GM19463 (cell line): ENCODE measurements at regions not wholly inside any gene's neighbourhood (a gene's known extent, or its start where the extent isn't known, plus 50 kb on each side); places are given as distances from the start of the nearest gene placed in this dataset.

Experiments used
- ATAC-seq: cut with Tn5 transposase; IDR thresholded peaks from one replicate; pipeline ENCODE4 v1.9.1; 2021; ENCODE audit warnings: mild to moderate bottlenecking, moderate library complexity; ENCODE audit not compliant: unreplicated experiment

DNA sequence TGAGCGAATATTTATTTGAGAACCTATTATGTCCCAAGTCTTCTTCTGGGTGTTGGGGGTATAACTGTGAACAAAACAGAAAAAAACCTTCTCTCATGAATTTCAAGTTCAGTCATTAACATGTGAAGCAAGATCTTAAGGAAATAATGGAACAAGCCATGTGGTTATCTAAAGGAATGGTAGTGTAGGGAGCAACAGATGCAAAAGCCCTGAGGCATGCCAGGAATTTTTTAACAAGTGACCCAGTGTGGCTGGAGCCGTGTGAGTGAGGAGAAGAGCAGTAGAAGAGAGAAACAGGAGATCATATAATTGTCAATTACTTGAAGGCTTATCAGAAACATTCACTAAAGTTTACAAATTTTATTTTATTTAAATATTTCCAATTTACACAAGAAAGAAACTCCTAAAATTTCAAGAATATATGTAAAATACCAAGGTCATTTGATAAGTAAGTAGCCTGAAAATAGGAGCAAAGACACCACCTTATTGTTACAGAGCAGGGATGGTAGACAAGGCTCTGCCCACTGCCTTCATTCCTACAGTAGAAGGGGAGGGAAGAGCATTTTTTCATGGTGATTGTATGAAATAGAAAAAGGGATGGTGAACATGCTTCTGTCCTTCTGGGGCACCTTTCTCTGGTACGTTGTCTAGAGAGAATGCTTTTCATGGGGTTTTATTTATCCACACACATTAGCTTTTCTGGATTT lies 345.1 kb downstream of the PLOD2 start:
- ATAC-seq: no peak

GRCh38 chr3:145817870-145818483 lies 343.0 kb downstream of the PLOD2 start:
- peak; percentile 81 for ATAC-seq

DNA sequence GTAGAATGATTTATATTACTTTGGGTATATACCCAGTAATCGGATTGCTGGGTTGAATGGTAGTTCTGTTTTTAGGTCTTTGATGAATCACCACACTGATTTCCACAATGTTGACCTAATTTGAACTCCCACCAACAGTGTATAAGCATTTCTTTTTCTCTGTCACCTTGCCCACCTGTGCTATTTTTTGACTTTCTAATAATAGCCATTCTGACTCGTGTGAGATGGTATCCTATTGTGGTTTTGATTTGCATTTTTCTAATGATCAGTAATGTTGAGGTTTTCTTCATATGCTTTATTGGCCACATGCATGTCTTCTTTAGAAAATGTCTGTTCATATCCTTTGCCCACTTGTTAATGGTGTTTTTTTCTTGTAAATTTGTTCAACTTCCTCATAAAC lies 340.8 kb downstream of the PLOD2 start:
- no peak for ATAC-seq

DNA sequence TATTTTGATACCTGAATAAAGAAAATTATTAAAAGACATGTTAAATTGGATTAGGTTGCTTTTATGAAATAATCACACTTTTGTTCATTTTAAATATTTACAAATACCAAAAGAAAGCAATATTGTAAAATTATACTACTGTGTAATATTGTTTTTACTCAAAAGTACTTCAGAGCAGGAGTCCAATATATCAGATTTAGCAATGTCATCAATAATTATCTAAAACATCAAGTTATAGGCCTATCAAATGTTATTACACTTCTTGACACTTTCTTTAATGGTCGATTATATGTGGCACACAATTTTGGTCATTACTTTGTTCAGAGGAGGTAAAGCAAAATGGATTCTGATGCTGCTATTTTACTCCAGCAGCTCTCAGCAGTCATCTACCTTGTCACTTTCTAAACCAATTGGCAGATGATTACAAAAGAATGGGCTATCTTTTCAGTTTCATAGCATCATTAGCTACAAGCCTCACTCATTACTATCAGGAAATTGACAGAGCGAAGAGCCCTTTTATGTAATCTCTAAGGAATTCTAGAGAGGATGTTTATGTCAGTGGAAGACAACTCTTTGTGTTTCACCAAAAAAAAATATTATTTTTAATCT lies 318.6 kb downstream of the PLOD2 start:
- ATAC-seq: no peak

GRCh38 chr3:145843561-145843960 lies 317.4 kb downstream of the PLOD2 start:
- ATAC-seq: no peak

DNA sequence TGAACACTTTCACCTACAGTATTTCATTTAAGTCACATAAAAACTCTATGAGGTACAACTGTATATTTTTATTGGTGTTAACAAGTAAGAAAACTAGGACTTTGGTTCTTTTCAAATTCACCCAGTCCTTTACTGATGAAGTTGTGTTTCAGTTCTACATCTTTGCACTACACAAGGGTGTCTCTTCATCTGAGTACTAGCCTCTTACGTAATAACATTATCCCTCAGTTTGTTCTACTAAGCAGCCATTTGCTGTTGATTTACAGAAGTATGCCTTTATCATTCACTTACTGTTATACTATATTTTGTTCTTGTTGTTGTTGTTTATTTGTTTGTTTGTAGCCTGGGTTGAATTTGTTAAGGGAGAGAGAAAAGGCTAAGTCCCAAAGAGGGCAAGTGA lies 311.9 kb downstream of the PLOD2 start:
- no peak for ATAC-seq

- no peak for ATAC-seq
Observed at GRCh38 chr3:145854499-145854898, 306.5 kb downstream of the PLOD2 start.

DNA sequence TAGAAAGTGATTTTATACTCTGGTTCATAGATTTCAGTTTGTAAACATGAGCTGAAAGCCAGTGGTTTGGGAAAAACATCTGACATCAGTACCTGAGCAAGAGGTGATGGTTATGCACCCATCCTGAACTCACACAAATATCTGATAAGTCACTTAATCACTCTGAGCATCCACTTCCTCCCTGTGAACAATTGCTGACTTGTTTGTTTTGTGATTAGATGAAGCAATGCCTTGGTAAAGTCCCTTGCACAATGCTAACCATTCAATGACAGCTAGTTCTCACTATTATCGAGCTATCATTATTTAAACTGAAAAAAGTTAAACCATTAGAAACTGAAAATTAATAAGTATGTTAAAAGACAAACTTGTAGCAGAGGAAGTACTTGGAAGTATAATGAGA lies 303.0 kb downstream of the PLOD2 start:
- peak; percentile 76 for ATAC-seq

- ATAC-seq: no peak
Observed at GRCh38 chr3:145864336-145864735, 296.6 kb downstream of the PLOD2 start.

DNA sequence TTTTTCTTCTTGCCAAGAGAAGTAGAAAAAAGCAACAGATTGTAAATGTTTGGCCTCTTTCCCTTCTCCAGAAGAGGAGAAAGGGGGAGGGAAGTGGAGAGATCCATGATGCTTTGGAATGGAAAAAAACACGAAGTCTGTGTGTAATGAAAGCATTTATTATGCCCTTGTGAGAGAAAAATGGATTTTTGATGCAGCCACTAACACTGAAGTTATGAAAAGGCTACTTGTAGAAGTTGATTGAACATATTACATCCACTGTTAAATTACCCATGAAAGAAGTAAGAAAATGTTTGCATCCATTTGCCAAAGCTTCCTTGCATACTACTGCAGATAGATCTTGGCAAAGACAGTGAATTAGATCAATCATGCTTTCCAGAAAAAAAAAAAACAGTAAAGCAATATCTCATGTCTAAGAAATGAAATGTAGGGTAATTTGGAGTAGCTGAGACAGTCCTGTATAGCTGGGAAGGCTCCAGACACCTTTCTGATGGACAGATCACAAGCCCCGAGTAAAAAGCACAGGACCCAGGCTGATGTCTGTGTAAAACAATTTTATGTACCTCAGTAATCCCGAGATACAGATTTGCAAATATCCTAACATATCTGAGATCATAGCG lies 295.5 kb downstream of the PLOD2 start:
- ATAC-seq: no peak

DNA sequence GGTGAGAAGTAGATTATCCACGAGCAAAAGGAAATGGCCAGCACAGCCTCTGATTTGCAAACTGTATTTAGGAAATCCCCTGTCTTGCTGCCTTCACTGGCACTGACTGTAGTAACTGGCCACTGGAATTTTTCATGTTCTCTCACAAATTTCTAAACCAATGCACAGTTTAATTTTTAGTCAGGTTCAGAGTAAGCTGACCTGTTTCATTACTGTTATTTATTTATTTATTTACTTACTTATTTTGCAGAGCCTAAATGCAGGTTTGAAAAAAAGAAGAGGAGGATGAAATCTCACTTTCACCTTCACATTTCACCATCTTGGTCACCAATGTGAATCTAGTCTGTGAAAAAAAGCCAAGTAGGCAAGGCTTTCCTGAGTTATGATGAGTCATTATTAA lies 291.0 kb downstream of the PLOD2 start:
- peak; percentile 79 for ATAC-seq

- ATAC-seq: no peak
Observed at GRCh38 chr3:145882436-145882835, 278.5 kb downstream of the PLOD2 start.

DNA sequence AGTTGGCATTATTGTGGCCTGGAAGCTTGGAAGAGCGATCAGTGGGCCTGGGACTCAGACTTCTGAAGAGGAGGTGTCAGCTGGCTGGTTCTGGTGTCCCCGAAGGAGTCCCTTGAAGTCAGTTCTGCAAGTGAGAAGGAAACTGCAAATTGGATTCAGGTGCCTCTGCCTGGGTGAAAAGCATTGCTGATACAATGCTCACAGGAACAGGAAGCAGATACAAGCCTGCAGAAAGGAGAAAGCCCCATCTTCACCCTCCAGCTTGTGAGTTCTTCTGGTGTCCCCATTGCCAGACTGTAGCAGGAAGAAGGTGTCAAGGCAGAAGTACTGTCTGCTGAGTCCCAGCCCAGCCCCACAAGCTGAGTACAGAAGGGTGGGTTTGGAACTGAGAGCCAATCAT lies 271.3 kb downstream of the PLOD2 start:
- peak; percentile 48 for ATAC-seq

DNA sequence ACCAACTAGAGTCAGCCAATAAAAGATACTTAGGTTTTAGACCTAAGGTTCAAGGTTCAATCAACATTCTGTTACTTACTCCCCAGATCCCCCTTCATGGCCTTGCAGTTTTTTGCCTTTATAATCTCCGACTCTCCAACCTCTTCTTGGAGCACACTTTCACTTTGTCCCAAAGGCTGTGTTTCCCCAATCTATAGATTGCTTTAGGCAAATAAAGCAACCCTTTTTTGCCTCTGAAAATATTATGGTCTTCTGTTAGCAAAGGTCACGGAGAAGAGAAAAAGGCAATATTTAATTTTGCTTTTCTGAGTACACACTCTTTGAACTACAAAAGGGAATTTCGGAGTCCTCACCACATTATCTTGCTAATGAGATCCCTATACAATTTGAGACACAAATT lies 268.1 kb downstream of the PLOD2 start:
- no peak for ATAC-seq

DNA sequence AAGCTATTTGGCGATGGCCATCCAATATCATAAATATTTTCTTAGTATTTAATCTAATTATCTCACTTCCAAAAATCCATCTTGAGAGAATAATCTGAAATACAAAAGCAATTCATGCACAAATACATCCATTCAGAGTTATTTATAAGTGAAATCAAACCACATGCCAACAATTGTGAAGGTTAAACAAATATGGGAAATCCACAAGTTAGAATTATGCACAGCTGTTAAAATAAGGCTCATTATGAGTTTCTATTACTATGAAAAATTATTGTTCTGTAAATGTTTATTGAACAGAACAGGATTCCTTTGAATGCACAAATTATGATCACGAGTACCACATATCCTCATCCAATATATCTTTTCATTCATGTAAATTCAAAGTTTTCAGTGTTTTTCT lies 267.7 kb downstream of the PLOD2 start:
- no peak for ATAC-seq

DNA sequence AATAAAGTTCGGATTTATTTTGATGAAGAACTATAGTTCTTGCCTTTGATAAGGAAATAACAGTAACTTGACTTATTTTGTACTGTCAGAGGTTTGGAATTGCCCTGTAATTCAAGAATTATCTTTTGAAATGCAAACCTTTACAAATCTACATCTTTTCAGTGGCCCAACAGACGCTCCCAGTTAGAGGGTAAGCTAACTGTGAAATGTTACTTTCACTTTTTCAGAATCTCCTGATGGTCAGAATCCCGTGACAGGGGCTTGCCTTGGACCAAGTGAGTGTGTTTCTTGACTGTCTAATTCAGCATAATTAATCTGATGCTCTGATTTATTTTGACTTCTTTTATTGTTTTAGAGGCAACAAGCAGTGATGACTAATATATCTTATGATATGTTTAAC lies 262.5 kb downstream of the PLOD2 start:
- ATAC-seq: peak; percentile 34

- ATAC-seq: peak; percentile 28
Observed at GRCh38 chr3:145899241-145899640, 261.7 kb downstream of the PLOD2 start.

DNA sequence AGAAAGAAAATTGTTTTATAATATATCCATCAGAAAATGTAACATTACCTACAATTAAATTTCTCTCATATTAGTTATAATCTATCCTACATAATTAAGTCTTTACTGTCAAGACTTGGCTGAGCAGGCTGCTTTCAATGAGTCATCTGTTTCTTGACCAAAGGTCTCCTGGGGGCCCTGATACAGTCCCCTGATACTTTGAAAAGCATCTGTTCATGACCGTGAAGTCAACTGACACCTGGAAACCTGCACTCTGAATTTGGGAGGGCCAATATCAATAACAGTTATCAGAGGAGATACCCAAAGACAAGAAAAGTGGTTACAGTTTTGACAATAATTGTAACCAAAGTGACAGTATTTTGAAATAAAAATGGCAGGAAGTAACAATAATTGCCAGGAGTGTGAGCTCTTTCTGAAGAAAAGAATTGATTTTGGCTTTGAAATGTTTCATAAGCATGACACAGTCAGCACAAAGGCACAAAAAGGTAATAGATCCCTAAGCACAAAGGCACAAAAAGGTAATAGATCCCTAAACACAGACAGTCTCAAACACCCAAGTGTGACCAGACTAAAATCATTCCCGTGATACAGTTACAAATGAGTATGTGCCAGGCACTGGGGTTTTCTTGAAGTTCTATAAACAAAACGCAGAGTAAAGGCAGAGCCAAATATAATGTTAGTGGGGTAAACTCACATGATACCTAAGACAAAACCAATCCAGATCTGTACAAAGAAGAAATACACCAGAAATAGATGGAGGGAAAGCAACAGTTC lies 260.7 kb downstream of the PLOD2 start:
- ATAC-seq: peak; percentile 79

DNA sequence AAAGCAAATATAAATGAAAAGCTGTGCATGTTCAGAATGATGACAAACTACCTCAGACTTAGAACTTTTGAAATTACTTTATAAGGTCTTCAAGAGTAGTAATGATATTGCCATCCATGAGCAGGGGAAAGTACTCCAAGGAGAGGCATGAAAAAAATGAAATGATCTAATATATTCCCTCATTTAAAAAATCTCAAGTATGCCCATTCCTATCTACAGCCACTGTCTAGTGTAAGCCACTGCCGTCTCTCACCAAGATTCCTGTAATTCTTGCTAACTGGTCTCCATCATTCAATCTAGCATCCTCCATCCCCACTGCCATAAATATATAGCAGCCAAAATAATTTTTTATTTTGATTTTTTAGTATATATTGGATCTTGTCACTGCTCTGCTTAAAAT lies 258.8 kb downstream of the PLOD2 start:
- ATAC-seq: no peak

DNA sequence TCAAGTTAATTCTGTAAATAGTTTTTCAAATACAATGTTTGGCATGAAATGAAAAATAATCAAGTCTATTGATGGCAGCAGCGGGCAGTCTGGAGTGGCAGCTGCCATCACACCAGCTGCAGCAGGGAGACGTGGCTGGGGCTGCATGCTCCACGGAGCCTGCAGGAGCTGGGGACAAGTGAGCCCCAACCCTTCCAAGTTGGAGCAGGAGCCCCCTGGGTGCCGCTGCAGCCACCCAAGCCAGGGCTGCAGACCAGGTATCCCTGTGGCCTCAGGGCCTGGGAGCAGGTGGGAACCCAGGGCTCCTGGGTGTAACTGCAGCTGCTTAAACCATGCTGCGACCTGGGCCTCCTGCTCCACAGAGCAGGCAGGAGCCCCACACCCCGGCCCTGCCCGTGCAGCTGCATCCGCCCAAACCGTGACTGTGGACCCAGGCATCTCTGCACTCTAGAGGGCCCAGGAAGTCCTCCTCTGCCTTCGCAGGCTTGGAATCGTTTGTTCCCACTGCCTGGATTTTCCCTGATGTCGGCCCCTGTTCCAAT lies 257.4 kb downstream of the PLOD2 start:
- no peak for ATAC-seq

- no peak for ATAC-seq
Observed at GRCh38 chr3:145904138-145904537, 256.8 kb downstream of the PLOD2 start.
